ENCODE measurements at regions not wholly inside any gene's neighbourhood (a gene's known extent, or its start where the extent isn't known, plus 50 kb on each side); places are given as distances from the start of the nearest gene placed in this dataset.
"Not testable (repeated sequence)": the region's sequence is repeated elsewhere in the genome, so short reads cannot be mapped to it uniquely, and the experiment has no call there.

GRCh38 chr7:155938129-155938528 is 125.9 kb upstream of the SHH start:
- Histone ChIP-seq H3K36me3 (replicated peaks; ENCODE audit: insufficient read depth, low read depth) (no peaks in the 10 kb centered on the region), H3K4me2 (no peak overlapping the region), H3K27ac (no peak overlapping the region), H4K20me1 (ENCODE audit: insufficient read depth, poor library complexity, severe bottlenecking) (no peaks in the 10 kb centered on the region), H2AFZ (no peak overlapping the region), H3K9me2 (replicated peaks; ENCODE audit: insufficient read depth) (no peaks in the 10 kb centered on the region), H3K27me3 (no peaks in the 10 kb centered on the region), H3K4me3 (no peak overlapping the region), H3K79me2 (no peaks in the 10 kb centered on the region), H3K4me1 (ENCODE audit: insufficient read depth) (no peaks in the 10 kb centered on the region), H3K9me3 (ENCODE audit: low read depth) (peaks cover 7% of the 10 kb centered on the region)
- DNase-seq (ENCODE audit: low spot score): no peak
- 39% methylated on average over 2 of the region's 2 CpGs for WGBS (ENCODE audit: low lambda C conversion rate, missing lambda C conversion rate)
- TF ChIP-seq CTCF (IDR thresholded peaks at IDR 0.05; ENCODE audit: poor library complexity) (no peak), EZH2phosphoT487 (IDR thresholded peaks at IDR 0.05; ENCODE audit: low read depth, severe bottlenecking, unreplicated experiment) (no peak), EZH2 (IDR thresholded peaks at IDR 0.05; ENCODE audit: borderline replicate concordance) (no peak)

GRCh38 chr7:155935726-155936125 is 123.5 kb upstream of the SHH start:
- Histone ChIP-seq H3K27me3 (no peaks in the 10 kb centered on the region), H3K79me2 (no peaks in the 10 kb centered on the region), H3K9me3 (ENCODE audit: low read depth) (peaks cover 7% of the 10 kb centered on the region), H3K36me3 (replicated peaks; ENCODE audit: insufficient read depth, low read depth) (no peaks in the 10 kb centered on the region), H3K4me1 (ENCODE audit: insufficient read depth) (no peaks in the 10 kb centered on the region), H2AFZ (no peak overlapping the region), H3K27ac (no peak overlapping the region), H3K4me2 (no peak overlapping the region), H3K4me3 (no peak overlapping the region), H4K20me1 (ENCODE audit: insufficient read depth, poor library complexity, severe bottlenecking) (no peaks in the 10 kb centered on the region), H3K9me2 (replicated peaks; ENCODE audit: insufficient read depth) (no peaks in the 10 kb centered on the region)
- no peak for TF ChIP-seq CTCF (IDR thresholded peaks at IDR 0.05; ENCODE audit: poor library complexity)
- TF ChIP-seq EZH2phosphoT487 (IDR thresholded peaks at IDR 0.05; ENCODE audit: low read depth, severe bottlenecking, unreplicated experiment): no peak
- no peak for TF ChIP-seq EZH2 (IDR thresholded peaks at IDR 0.05; ENCODE audit: borderline replicate concordance)
- 75% methylated on average over 5 of the region's 5 CpGs for WGBS (ENCODE audit: low lambda C conversion rate, missing lambda C conversion rate)
- no peak for DNase-seq (ENCODE audit: low spot score)

GRCh38 chr7:155935005-155935557 is 122.8 kb upstream of the SHH start:
- Histone ChIP-seq H3K9me2 (replicated peaks; ENCODE audit: insufficient read depth) (no peaks in the 10 kb centered on the region), H3K9me3 (ENCODE audit: low read depth) (peaks cover 7% of the 10 kb centered on the region), H2AFZ (no peak overlapping the region), H3K79me2 (no peaks in the 10 kb centered on the region), H3K4me3 (no peak overlapping the region), H3K4me2 (no peak overlapping the region), H3K27me3 (no peaks in the 10 kb centered on the region), H4K20me1 (ENCODE audit: insufficient read depth, poor library complexity, severe bottlenecking) (no peaks in the 10 kb centered on the region), H3K27ac (no peak overlapping the region), H3K4me1 (ENCODE audit: insufficient read depth) (no peaks in the 10 kb centered on the region), H3K36me3 (replicated peaks; ENCODE audit: insufficient read depth, low read depth) (no peaks in the 10 kb centered on the region)
- no peak for DNase-seq (ENCODE audit: low spot score)
- 75% methylated on average over 3 of the region's 3 CpGs for WGBS (ENCODE audit: low lambda C conversion rate, missing lambda C conversion rate)
- TF ChIP-seq EZH2 (IDR thresholded peaks at IDR 0.05; ENCODE audit: borderline replicate concordance) (no peak), EZH2phosphoT487 (IDR thresholded peaks at IDR 0.05; ENCODE audit: low read depth, severe bottlenecking, unreplicated experiment) (no peak), CTCF (IDR thresholded peaks at IDR 0.05; ENCODE audit: poor library complexity) (no peak)

GRCh38 chr7:155932324-155932723 is 120.1 kb upstream of the SHH start:
- not testable (repeated sequence) for H3K79me2 ChIP-seq; H4K20me1 ChIP-seq (ENCODE audit: insufficient read depth, poor library complexity, severe bottlenecking); H3K4me3 ChIP-seq; H3K27ac ChIP-seq; H3K27me3 ChIP-seq; H3K9me3 ChIP-seq (ENCODE audit: low read depth); H2AFZ ChIP-seq; H3K9me2 ChIP-seq (replicated peaks; ENCODE audit: insufficient read depth); H3K36me3 ChIP-seq (replicated peaks; ENCODE audit: insufficient read depth, low read depth); H3K4me2 ChIP-seq; DNase-seq (ENCODE audit: low spot score); H3K4me1 ChIP-seq (ENCODE audit: insufficient read depth)
- 83% methylated on average over 9 of the region's 10 CpGs for WGBS (ENCODE audit: low lambda C conversion rate, missing lambda C conversion rate)

Data from hepatocyte (in vitro differentiated cells).